Epithelial cell of esophagus (primary cell): ENCODE measurements at regions not wholly inside any gene's neighbourhood (a gene's known extent, or its start where the extent isn't known, plus 50 kb on each side); places are given as distances from the start of the nearest gene placed in this dataset.

Source experiments
- DNase-seq: peaks from one replicate; pipeline ENCODE4 v3.0.0; 2010; ENCODE audit warnings: low read depth
- H3K4me3 ChIP-seq: 2 replicates; pipeline ENCODE4 v1.5.1; 2011; ENCODE audit warnings: mild to moderate bottlenecking, low read length, control low read depth
- TF ChIP-seq, protein P1 (sequence below): IDR thresholded peaks from 2 replicates; pipeline ENCODE4 v1.5.1; 2011; ENCODE audit warnings: low read depth, mild to moderate bottlenecking, low read length, control low read depth, inconsistent platforms; ENCODE audit not compliant: insufficient read depth; ENCODE audit errors: missing control alignments

DNA sequence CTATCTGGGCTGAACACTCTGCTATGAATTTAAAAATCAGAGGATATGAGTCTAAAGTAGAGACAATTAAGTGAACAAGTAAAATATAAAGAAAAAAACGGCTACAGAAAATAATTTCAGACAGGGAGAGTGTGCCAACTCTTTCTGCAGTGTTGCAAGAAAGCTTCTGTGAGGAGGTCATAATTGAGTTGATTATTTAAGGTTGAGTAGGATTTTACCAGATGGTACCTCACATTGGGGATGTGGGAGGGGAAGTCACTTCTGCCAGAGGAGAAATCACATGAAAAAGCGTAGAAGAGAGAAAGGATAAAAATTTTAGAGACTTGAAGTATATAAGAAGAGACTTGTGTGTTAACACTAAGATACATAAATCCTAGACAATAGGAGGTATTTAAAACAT is 238.0 kb upstream of the NCAM2 start:
- TF ChIP-seq, protein P1, sequence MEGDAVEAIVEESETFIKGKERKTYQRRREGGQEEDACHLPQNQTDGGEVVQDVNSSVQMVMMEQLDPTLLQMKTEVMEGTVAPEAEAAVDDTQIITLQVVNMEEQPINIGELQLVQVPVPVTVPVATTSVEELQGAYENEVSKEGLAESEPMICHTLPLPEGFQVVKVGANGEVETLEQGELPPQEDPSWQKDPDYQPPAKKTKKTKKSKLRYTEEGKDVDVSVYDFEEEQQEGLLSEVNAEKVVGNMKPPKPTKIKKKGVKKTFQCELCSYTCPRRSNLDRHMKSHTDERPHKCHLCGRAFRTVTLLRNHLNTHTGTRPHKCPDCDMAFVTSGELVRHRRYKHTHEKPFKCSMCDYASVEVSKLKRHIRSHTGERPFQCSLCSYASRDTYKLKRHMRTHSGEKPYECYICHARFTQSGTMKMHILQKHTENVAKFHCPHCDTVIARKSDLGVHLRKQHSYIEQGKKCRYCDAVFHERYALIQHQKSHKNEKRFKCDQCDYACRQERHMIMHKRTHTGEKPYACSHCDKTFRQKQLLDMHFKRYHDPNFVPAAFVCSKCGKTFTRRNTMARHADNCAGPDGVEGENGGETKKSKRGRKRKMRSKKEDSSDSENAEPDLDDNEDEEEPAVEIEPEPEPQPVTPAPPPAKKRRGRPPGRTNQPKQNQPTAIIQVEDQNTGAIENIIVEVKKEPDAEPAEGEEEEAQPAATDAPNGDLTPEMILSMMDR = no peak
- H3K4me3 ChIP-seq = no peak overlapping the region
- no peak for DNase-seq

DNA sequence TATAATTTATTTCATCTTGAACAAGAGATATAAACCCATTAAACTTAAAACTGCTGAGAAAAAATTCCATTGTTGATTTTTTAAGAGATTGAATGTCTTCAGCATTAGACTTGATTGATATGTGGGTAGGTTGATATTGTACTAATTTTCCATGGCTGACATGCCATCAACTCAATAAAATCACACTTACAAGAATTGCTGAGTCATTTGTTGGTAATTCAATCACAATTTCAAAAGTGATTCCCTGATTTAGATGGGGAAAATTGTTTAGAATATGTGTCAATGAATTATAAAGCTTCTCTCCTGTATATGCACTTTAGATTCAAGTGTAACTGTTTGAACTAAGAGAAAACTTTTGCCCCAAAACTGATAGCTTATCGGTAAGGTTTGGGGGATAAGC is 223.5 kb upstream of the NCAM2 start:
- DNase-seq = no peak
- H3K4me3 ChIP-seq = no peak overlapping the region
- TF ChIP-seq, protein P1 = no peak

DNA sequence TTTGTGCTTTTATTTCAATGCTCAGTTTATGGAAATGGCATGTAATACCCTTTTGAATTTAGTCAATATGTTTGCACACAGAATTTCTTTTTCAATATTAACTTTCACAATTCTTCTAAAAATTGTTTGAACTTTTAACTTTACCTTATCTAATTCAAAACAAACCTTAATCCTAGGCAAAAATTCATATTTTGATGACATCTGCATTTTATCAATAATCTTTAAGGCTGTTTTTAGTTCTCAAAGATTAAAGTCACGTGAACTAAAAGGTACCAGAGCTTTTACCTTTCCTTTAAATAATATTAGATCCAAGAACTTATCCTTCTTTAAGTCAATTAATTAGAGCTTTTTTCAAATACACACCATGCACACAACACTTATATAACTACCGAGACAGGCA is 218.9 kb upstream of the NCAM2 start:
- H3K4me3 ChIP-seq = no peak overlapping the region
- TF ChIP-seq, protein P1 = no peak
- no peak for DNase-seq

DNA sequence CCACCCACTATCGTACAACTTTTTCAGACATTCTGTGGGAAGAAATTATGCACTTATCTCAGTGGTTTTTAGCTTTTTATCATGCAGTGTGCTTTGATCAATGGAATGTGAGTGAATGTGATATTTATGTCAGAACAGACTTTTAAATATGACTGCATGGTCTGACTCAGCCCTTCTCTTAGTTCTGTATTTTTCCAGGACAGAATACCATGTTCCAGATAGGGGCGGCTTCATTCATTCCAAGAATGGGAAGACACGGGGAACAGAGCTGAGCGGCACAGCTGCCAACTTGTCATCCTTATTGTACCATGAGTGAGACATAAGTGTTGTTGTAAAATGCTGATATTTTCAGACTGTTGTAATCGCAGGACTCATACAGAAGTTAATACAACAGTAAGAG is 214.6 kb upstream of the NCAM2 start:
- no peak for DNase-seq
- TF ChIP-seq, protein P1 = no peak
- H3K4me3 ChIP-seq = no peak overlapping the region

DNA sequence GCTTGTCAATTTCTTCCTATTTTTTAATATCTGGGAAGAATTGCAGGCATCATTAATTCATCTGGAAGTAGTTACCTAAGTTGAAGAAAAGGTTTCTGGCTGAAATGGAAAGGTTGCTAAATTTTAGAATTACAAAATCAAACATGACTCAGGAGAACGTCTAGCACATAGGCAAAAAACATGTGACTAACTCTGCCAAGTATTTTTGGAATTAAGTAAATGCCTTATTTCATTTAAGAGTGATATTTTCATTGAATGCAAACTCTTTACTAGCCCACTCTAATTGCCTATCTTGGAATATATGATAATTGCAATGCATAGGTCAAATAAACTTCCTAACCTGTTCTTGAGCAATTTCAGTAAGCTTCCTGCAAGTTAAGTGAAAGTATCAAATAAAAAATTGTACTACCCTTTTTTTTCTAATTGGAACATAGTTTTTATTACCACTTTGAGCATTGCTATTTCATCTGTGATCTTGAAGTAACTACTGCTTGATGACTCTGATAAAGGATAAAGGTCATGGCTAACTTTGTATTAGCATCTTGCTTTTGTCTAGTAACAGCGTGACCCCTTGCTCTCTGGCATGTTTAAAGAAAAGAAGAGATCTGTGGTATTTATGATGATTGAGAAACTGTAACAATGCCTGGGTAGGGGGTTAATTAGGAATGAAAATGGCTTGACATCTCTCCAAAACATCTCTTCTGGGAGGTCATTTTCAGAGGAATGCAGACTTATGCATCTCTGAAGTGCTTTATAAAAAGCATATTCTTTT is 208.3 kb upstream of the NCAM2 start:
- peak; percentile 1 for DNase-seq
- no peak overlapping the region for H3K4me3 ChIP-seq
- TF ChIP-seq, protein P1 = no peak

DNA sequence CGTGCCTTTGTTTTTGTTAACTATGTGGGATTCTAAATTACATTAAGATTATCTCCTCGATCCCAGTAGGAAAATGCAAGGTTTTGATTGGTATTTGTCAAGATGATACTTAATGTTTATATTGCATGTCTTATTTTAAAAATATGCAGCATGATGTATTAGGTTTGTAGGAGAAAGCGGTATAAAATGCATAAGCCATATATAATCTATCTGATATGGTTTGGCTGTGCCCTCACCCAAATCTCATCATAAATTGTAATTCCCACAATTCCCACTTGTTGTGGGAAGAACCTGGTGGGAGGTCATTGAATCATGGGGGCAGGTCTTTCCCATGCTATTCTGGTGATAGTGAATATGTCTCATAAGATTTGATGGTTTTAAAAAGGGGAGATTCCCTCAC is 198.1 kb upstream of the NCAM2 start:
- no peak for DNase-seq
- no peak overlapping the region for H3K4me3 ChIP-seq
- TF ChIP-seq, protein P1 = no peak

DNA sequence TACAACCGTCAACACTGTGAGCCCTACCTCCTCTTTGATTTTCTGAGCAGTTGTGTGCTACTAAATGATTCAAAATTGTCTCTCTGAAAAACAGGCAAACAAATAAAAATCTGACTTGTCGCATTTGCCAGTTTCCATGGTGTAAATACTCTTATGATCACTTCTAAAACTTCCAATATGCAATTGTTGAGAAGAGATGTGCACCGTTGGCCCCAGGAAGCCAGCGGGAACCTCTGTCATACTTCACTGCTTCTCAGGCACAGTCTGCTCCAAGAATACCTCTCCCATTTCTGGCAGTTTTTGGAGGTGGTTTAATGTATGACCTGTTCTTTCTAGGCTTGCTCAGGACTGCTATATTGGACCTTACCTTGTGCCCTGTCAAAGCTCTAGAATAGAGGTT is 196.0 kb upstream of the NCAM2 start:
- DNase-seq = no peak

More for the DNA sequence above, 196.0 kb upstream of the NCAM2 start:
- H3K4me3 ChIP-seq = no peak overlapping the region
- TF ChIP-seq, protein P1 = no peak
